ENCODE measurements at regions not wholly inside any gene's neighbourhood (a gene's known extent, or its start where the extent isn't known, plus 50 kb on each side); places are given as distances from the start of the nearest gene placed in this dataset.

DNA sequence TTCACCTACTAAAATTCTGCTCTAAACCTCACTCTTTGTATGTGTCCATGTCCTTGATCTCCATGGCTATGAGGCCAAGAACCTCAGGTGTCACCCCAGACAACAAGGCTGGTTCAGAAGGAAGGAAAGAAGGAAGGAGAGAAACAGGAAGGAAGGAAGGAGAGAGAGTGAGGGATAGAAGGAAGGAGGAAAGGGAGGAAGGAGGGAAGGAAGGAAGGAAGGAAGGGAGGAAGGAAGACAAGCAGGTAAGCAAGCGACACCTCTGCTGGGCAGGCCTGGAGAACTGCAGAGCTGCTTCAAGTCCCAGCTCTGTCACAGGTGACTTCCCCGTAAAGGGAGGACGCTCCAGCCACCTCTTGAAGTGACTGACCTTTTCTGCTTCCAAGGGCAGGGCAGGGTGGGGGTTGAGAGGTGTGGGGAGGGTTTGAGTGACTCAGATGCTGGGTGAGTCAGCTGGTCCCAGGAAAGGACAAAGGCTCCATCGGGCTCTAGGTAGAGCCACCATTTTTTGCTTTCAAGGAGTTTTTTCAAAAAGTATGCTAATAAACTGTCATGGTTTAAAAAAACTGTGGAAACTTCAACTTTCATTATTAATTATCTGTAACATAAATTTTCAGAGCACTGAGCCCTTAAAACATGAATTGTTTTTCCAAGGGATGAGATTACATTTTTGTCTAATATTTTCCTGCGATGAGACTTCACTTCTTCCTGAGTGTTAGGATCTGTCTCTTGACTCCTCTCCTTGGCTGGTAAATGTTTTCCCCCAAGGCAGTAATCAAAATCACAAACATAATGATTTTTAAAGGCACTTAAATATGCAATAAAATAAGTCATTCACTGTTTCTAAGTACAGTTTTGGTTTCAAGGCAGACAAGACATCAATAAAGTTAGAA is 90.1 kb upstream of the L3MBTL4 start:
- no peak overlapping the region for H3K27ac Mint-ChIP-seq
- no peak overlapping the region for H3K4me3 Mint-ChIP-seq
- Histone ChIP-seq H3K27me3 (ENCODE audit: control insufficient read depth, insufficient read depth, low read length) (no peaks in the 10 kb centered on the region), H3K36me3 (ENCODE audit: control insufficient read depth, insufficient read depth, low read length) (no peaks in the 10 kb centered on the region), H3K27ac (ENCODE audit: insufficient read depth, low read length, poor library complexity, severe bottlenecking) (no peak overlapping the region), H3K9me3 (ENCODE audit: control insufficient read depth in 2 of 2, low read length in 2 of 2) (no peaks in the 10 kb centered on the region), H3K4me3 (ENCODE audit: low read depth, low read length) (no peak overlapping the region), H3K4me1 (ENCODE audit: control insufficient read depth, insufficient read depth, low read length, poor library complexity, severe bottlenecking) (no peaks in the 10 kb centered on the region)
- no peaks in the 10 kb centered on the region for H3K4me1 Mint-ChIP-seq
- ATAC-seq (ENCODE audit: low read depth in 2 of 2) (no peak), DNase-seq (no peak)
- no peaks in the 10 kb centered on the region for H3K27me3 Mint-ChIP-seq
- H3K36me3 Mint-ChIP-seq, result no peaks in the 10 kb centered on the region
- peaks cover 0 to 13% (median 1%) of the 10 kb centered on the region in 7 donors for H3K9me3 Mint-ChIP-seq

DNA sequence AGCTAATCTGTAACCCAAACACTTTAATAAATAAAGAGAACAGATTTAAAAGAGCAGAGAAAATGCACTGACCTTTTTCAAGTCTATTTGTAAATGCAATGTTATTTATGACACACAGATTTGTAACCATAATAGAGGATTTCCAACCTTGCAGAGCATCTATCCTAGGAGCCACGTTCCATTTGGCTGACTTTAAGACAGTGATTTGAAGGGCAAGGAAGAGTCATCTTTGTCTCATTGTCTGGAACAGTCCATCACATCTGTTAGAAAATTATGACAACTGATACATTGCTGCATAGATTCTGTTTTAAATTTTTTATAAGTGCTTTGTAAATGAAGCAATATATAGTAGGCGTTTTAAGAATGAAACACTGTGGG is 90.8 kb upstream of the L3MBTL4 start:
- no peaks in the 10 kb centered on the region for H3K9me3 ChIP-seq (ENCODE audit: control insufficient read depth in 2 of 2, low read length in 2 of 2)
- H3K27me3 Mint-ChIP-seq, result no peaks in the 10 kb centered on the region
- H3K4me1 Mint-ChIP-seq, result no peaks in the 10 kb centered on the region
- H3K36me3 Mint-ChIP-seq, result no peaks in the 10 kb centered on the region
- no peak overlapping the region for H3K27ac Mint-ChIP-seq
- H3K27me3 ChIP-seq (ENCODE audit: control insufficient read depth, insufficient read depth, low read length), result no peaks in the 10 kb centered on the region
- no peak overlapping the region for H3K4me3 ChIP-seq (ENCODE audit: low read depth, low read length)
- H3K36me3 ChIP-seq (ENCODE audit: control insufficient read depth, insufficient read depth, low read length), result no peaks in the 10 kb centered on the region
- no peak overlapping the region for H3K4me3 Mint-ChIP-seq
- peaks cover 0 to 13% (median 1%) of the 10 kb centered on the region in 7 donors for H3K9me3 Mint-ChIP-seq
- ATAC-seq (ENCODE audit: low read depth in 2 of 2) (no peak), DNase-seq (no peak)
- no peaks in the 10 kb centered on the region for H3K4me1 ChIP-seq (ENCODE audit: control insufficient read depth, insufficient read depth, low read length, poor library complexity, severe bottlenecking)
- H3K27ac ChIP-seq (ENCODE audit: insufficient read depth, low read length, poor library complexity, severe bottlenecking), result no peak overlapping the region

DNA sequence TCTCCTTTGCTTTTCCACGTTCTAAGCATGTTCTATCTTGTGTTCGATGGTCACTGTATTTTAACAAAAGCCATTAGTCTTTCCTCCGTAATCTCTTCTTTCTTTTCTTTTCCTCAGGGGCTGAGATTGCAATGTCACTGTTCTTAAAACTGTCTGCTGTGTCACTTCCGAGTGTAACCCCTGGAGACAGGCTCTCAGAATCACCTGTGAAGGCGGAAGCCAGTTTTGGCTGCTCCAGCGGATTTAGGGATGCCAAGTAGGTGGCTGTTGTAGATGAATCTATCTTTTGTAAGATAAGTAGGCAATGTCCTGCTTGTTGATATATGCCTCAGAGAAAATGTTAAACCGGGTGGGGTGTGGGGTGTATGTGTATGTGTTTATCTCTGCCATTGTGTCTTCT is 94.7 kb upstream of the L3MBTL4 start:
- no peaks in the 10 kb centered on the region for H3K4me1 Mint-ChIP-seq
- Histone ChIP-seq H3K9me3 (ENCODE audit: control insufficient read depth in 2 of 2, low read length in 2 of 2) (no peaks in the 10 kb centered on the region), H3K27ac (ENCODE audit: insufficient read depth, low read length, poor library complexity, severe bottlenecking) (no peak overlapping the region), H3K36me3 (ENCODE audit: control insufficient read depth, insufficient read depth, low read length) (no peaks in the 10 kb centered on the region), H3K27me3 (ENCODE audit: control insufficient read depth, insufficient read depth, low read length) (no peaks in the 10 kb centered on the region), H3K4me1 (ENCODE audit: control insufficient read depth, insufficient read depth, low read length, poor library complexity, severe bottlenecking) (no peaks in the 10 kb centered on the region), H3K4me3 (ENCODE audit: low read depth, low read length) (no peak overlapping the region)
- H3K9me3 Mint-ChIP-seq, result peaks cover 0 to 16% (median 2%) of the 10 kb centered on the region in 7 donors
- DNase-seq (no peak), ATAC-seq (ENCODE audit: low read depth in 2 of 2) (no peak)
- no peaks in the 10 kb centered on the region for H3K27me3 Mint-ChIP-seq
- no peaks in the 10 kb centered on the region for H3K36me3 Mint-ChIP-seq
- no peak overlapping the region for H3K27ac Mint-ChIP-seq
- no peak overlapping the region for H3K4me3 Mint-ChIP-seq

GRCh38 chr18:6509832-6510231 is 95.1 kb upstream of the L3MBTL4 start:
- Mint-ChIP-seq H3K27me3 (no peaks in the 10 kb centered on the region), H3K27ac (no peak overlapping the region), H3K4me1 (no peaks in the 10 kb centered on the region), H3K36me3 (no peaks in the 10 kb centered on the region), H3K4me3 (no peak overlapping the region), H3K9me3 (peaks cover 0 to 16% (median 2%) of the 10 kb centered on the region in 7 donors)
- no peaks in the 10 kb centered on the region for H3K4me1 ChIP-seq (ENCODE audit: control insufficient read depth, insufficient read depth, low read length, poor library complexity, severe bottlenecking)
- no peaks in the 10 kb centered on the region for H3K27me3 ChIP-seq (ENCODE audit: control insufficient read depth, insufficient read depth, low read length)
- DNase-seq, result no peak
- ATAC-seq (ENCODE audit: low read depth in 2 of 2), result no peak
- no peak overlapping the region for H3K4me3 ChIP-seq (ENCODE audit: low read depth, low read length)
- H3K9me3 ChIP-seq (ENCODE audit: control insufficient read depth in 2 of 2, low read length in 2 of 2), result no peaks in the 10 kb centered on the region
- no peaks in the 10 kb centered on the region for H3K36me3 ChIP-seq (ENCODE audit: control insufficient read depth, insufficient read depth, low read length)
- H3K27ac ChIP-seq (ENCODE audit: insufficient read depth, low read length, poor library complexity, severe bottlenecking), result no peak overlapping the region

- no peaks in the 10 kb centered on the region for H3K4me1 Mint-ChIP-seq
- ATAC-seq (ENCODE audit: low read depth in 2 of 2), result no peak
- Histone ChIP-seq H3K36me3 (ENCODE audit: control insufficient read depth, insufficient read depth, low read length) (no peaks in the 10 kb centered on the region), H3K4me1 (ENCODE audit: control insufficient read depth, insufficient read depth, low read length, poor library complexity, severe bottlenecking) (no peaks in the 10 kb centered on the region), H3K4me3 (ENCODE audit: low read depth, low read length) (no peak overlapping the region), H3K9me3 (ENCODE audit: control insufficient read depth in 2 of 2, low read length in 2 of 2) (no peaks in the 10 kb centered on the region), H3K27ac (ENCODE audit: insufficient read depth, low read length, poor library complexity, severe bottlenecking) (no peak overlapping the region), H3K27me3 (ENCODE audit: control insufficient read depth, insufficient read depth, low read length) (no peaks in the 10 kb centered on the region)
- no peaks in the 10 kb centered on the region for H3K27me3 Mint-ChIP-seq
- H3K9me3 Mint-ChIP-seq, result peaks cover 0 to 15% (median 6%) of the 10 kb centered on the region in 7 donors
- no peak for DNase-seq
- H3K36me3 Mint-ChIP-seq, result peaks cover 5% of the 10 kb centered on the region
- no peak overlapping the region for H3K4me3 Mint-ChIP-seq
- peak overlapping the region in 1 of 3 donors; percentile 21 for H3K27ac Mint-ChIP-seq
Measured at GRCh38 chr18:6520901-6521300, 106.2 kb upstream of the L3MBTL4 start.

GRCh38 chr18:6521803-6522418 is 107.2 kb upstream of the L3MBTL4 start:
- ATAC-seq (ENCODE audit: low read depth in 2 of 2), result no peak
- Mint-ChIP-seq H3K27me3 (no peaks in the 10 kb centered on the region), H3K9me3 (peaks cover 0 to 15% (median 6%) of the 10 kb centered on the region in 7 donors)

GRCh38 chr18:6525604-6526003 is 110.9 kb upstream of the L3MBTL4 start:
- Mint-ChIP-seq H3K4me3 (no peak overlapping the region), H3K4me1 (no peaks in the 10 kb centered on the region), H3K27ac (no peak overlapping the region), H3K27me3 (no peaks in the 10 kb centered on the region), H3K9me3 (peaks cover 0 to 7% (median 5%) of the 10 kb centered on the region in 7 donors), H3K36me3 (peaks cover 5% of the 10 kb centered on the region)
- H3K4me3 ChIP-seq (ENCODE audit: low read depth, low read length), result no peak overlapping the region
- no peaks in the 10 kb centered on the region for H3K27me3 ChIP-seq (ENCODE audit: control insufficient read depth, insufficient read depth, low read length)
- H3K9me3 ChIP-seq (ENCODE audit: control insufficient read depth in 2 of 2, low read length in 2 of 2), result no peaks in the 10 kb centered on the region
- H3K4me1 ChIP-seq (ENCODE audit: control insufficient read depth, insufficient read depth, low read length, poor library complexity, severe bottlenecking), result no peaks in the 10 kb centered on the region
- DNase-seq (no peak), ATAC-seq (ENCODE audit: low read depth in 2 of 2) (no peak)
- no peaks in the 10 kb centered on the region for H3K36me3 ChIP-seq (ENCODE audit: control insufficient read depth, insufficient read depth, low read length)
- H3K27ac ChIP-seq (ENCODE audit: insufficient read depth, low read length, poor library complexity, severe bottlenecking), result no peak overlapping the region

More at GRCh38 chr18:6521803-6522418, 107.2 kb upstream of the L3MBTL4 start:
- H3K27ac ChIP-seq (ENCODE audit: insufficient read depth, low read length, poor library complexity, severe bottlenecking), result no peak overlapping the region
- H3K36me3 ChIP-seq (ENCODE audit: control insufficient read depth, insufficient read depth, low read length), result no peaks in the 10 kb centered on the region
- Mint-ChIP-seq H3K36me3 (peaks cover 5% of the 10 kb centered on the region), H3K4me3 (no peak overlapping the region), H3K27ac (no peak overlapping the region), H3K4me1 (no peaks in the 10 kb centered on the region)
- no peaks in the 10 kb centered on the region for H3K27me3 ChIP-seq (ENCODE audit: control insufficient read depth, insufficient read depth, low read length)
- no peaks in the 10 kb centered on the region for H3K9me3 ChIP-seq (ENCODE audit: control insufficient read depth in 2 of 2, low read length in 2 of 2)
- peak in 1 of 3 donors; percentile 30 for DNase-seq
- no peaks in the 10 kb centered on the region for H3K4me1 ChIP-seq (ENCODE audit: control insufficient read depth, insufficient read depth, low read length, poor library complexity, severe bottlenecking)
- no peak overlapping the region for H3K4me3 ChIP-seq (ENCODE audit: low read depth, low read length)
